ENCODE measurements at regions not wholly inside any gene's neighbourhood (a gene's known extent, or its start where the extent isn't known, plus 50 kb on each side); places are given as distances from the start of the nearest gene placed in this dataset.

DNA sequence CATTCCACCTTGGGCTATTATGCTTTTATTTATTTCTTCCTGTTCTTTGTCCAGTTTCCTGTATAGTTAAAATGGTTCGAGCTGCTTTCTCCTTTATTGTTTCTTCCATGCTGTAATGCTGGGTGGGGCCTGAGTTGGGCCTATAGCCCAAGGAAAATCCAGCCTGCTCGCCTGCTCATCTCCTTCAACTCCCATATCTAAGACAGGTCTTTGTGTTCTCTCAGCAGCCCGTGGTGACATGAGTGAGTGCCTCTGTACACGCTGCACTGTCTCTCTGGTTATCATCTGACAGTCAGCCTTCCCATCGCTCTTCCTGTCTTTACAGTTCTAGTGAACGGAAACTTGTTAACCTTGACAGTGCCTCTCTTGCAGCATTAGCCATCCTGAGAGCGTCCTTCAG lies 221.9 kb upstream of the SLC10A2 start:
- TF ChIP-seq CTCF (IDR thresholded peaks at IDR 0.05; ENCODE audit: control insufficient read depth, insufficient read depth, low read depth, low read length, missing control alignments): no peak
- DNase-seq (ENCODE audit: low read depth): no peak
- H3K4me3 ChIP-seq (ENCODE audit: control insufficient read depth, low read depth, low read length): no peak overlapping the region

DNA sequence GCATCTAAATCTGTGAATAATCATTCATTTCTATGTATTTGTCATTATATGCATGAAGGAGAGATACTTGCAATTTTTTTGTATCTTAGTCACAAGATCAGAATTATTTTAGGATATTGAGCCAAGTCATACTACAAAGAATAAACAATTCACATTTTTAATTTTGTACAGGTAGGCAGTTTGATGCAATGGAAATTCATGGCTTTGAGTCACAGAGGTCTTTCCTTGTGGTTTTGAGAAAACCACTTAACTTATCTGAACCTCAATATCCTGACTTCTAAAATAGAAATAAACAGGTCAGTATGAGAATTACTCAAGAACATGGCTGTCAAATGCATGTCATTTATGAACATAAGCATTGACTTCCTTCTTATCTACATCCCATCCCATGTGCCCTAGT lies 221.4 kb upstream of the SLC10A2 start:
- DNase-seq (ENCODE audit: low read depth): no peak

DNA sequence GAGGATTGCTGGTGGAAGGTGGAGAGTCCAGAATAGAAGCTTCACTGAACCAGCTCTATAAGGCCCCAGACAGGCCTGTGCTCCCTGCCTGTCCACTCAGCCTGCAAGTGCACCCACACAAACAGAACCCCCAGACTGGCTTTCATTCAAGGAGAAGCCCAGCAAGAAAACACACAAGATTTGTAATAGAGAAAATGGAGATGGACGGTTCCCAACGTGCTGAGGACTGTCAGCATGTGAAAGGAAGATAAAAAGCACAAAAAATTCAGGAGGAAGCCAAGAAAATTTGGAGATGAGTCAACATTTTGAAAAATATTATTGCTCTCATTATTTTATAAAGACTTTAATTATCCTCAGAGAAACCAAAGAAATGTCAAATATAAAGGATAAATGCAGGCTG lies 218.2 kb upstream of the SLC10A2 start:
- TF ChIP-seq CTCF (IDR thresholded peaks at IDR 0.05; ENCODE audit: control insufficient read depth, insufficient read depth, low read depth, low read length, missing control alignments): no peak
- H3K4me3 ChIP-seq (ENCODE audit: control insufficient read depth, low read depth, low read length): no peak overlapping the region
- DNase-seq (ENCODE audit: low read depth): no peak

More for the DNA sequence above, 221.4 kb upstream of the SLC10A2 start:
- no peak overlapping the region for H3K4me3 ChIP-seq (ENCODE audit: control insufficient read depth, low read depth, low read length)
- no peak for TF ChIP-seq CTCF (IDR thresholded peaks at IDR 0.05; ENCODE audit: control insufficient read depth, insufficient read depth, low read depth, low read length, missing control alignments)

- DNase-seq (ENCODE audit: low read depth): no peak
- no peak overlapping the region for H3K4me3 ChIP-seq (ENCODE audit: control insufficient read depth, low read depth, low read length)
- TF ChIP-seq CTCF (IDR thresholded peaks at IDR 0.05; ENCODE audit: control insufficient read depth, insufficient read depth, low read depth, low read length, missing control alignments): no peak
These were observed 217.2 kb upstream of the SLC10A2 start for GRCh38 chr13:103283451-103283820.

GRCh38 chr13:103282571-103283450 lies 216.6 kb upstream of the SLC10A2 start:
- no peak for DNase-seq (ENCODE audit: low read depth)
- TF ChIP-seq CTCF (IDR thresholded peaks at IDR 0.05; ENCODE audit: control insufficient read depth, insufficient read depth, low read depth, low read length, missing control alignments): no peak
- no peak overlapping the region for H3K4me3 ChIP-seq (ENCODE audit: control insufficient read depth, low read depth, low read length)

GRCh38 chr13:103277959-103278694 lies 211.9 kb upstream of the SLC10A2 start:
- no peak for DNase-seq (ENCODE audit: low read depth)
- TF ChIP-seq CTCF (IDR thresholded peaks at IDR 0.05; ENCODE audit: control insufficient read depth, insufficient read depth, low read depth, low read length, missing control alignments): no peak
- H3K4me3 ChIP-seq (ENCODE audit: control insufficient read depth, low read depth, low read length): no peak overlapping the region

All from AG09309 (cell line).